ENCODE measurements at regions not wholly inside any gene's neighbourhood (a gene's known extent, or its start where the extent isn't known, plus 50 kb on each side); places are given as distances from the start of the nearest gene placed in this dataset.
"Not testable (repeated sequence)": the region's sequence is repeated elsewhere in the genome, so short reads cannot be mapped to it uniquely, and the experiment has no call there.

GRCh38 chr5:118282480-118283038, 705.8 kb downstream of the DTWD2 start:
- TF ChIP-seq, protein P1, sequence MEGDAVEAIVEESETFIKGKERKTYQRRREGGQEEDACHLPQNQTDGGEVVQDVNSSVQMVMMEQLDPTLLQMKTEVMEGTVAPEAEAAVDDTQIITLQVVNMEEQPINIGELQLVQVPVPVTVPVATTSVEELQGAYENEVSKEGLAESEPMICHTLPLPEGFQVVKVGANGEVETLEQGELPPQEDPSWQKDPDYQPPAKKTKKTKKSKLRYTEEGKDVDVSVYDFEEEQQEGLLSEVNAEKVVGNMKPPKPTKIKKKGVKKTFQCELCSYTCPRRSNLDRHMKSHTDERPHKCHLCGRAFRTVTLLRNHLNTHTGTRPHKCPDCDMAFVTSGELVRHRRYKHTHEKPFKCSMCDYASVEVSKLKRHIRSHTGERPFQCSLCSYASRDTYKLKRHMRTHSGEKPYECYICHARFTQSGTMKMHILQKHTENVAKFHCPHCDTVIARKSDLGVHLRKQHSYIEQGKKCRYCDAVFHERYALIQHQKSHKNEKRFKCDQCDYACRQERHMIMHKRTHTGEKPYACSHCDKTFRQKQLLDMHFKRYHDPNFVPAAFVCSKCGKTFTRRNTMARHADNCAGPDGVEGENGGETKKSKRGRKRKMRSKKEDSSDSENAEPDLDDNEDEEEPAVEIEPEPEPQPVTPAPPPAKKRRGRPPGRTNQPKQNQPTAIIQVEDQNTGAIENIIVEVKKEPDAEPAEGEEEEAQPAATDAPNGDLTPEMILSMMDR (IDR thresholded peaks at IDR 0.05): not testable (repeated sequence)
- TF ChIP-seq POLR2A (IDR thresholded peaks at IDR 0.05): not testable (repeated sequence)
